Stimulated activated CD8-positive, alpha-beta memory T cell treated with anti-CD3 and anti-CD28 coated beads, Interleukin-12 subunit alpha, Interleukin-12 subunit beta, amount 100 ng/mL, for 4 hours (primary cell): ENCODE measurements at regions not wholly inside any gene's neighbourhood (a gene's known extent, or its start where the extent isn't known, plus 50 kb on each side); places are given as distances from the start of the nearest gene placed in this dataset.

Experiments used
- DNase-seq: peaks from one replicate; pipeline ENCODE4 v3.0.0-alpha.2; 2020; ENCODE audit warnings: low read depth

GRCh38 chr1:209377995-209378394 is 205.5 kb upstream of the CAMK1G start:
- DNase-seq: no peak

- DNase-seq: no peak
Measured at GRCh38 chr1:209379280-209379679, 204.2 kb upstream of the CAMK1G start.

GRCh38 chr1:209380420-209380819 is 203.1 kb upstream of the CAMK1G start:
- no peak for DNase-seq

DNA sequence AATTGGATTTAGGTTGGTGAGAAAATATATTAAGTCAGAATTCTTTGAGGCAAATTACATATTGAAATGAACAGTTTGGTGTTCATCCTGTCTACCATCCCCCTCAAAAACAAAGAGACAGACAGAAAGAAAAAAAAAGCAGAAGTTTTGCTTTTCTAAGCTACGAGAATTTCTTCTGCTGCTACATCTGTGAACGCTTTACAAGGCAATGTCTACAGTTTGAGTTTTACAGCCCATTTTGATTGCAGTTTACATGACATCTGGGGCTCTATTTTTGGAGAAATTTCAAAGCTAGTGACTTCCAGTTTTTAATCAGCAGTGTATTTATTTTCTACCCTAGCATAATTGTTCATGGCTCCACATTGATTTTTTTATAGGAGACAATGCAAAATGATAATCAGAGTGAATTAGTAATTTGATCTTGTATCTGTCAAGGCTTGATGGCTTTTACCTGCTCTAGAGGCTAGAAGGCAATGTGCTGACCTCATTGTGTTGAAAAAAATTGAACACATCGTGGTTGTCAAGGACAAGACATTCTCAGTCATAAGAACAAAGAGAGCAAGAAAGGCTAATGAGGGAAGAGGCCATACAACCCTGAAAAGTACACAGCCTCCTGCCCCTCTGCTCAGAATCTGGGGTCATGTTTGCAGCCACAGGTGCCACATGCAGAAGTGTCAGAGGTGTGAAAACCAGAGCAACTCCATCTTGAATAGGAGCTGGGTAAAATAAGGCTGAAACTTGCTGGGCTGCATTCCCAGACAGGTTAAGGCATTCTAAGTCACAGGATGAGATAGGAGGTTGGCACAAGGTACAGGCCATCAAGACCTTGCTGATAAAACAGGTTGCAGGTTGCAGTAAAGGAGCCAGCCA is 201.0 kb upstream of the CAMK1G start:
- DNase-seq: no peak

DNA sequence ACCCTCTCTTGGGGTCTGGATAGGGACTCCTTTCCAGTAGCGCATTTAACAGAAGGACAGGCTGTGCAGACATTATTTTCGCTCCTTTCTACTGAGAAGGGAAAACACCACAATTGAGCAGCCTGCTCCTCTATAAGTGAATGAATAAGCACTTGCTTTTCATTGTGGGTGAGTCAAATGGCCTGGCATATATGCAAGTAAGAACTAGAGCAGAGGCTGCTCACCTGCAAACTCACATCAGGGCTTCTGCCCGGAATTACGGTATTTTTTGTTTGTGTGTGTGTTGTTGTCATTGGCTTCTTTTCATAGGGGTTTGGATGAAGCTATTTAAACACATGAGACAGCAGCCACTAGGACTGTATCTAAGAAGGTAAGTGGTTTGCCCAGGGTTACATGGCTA is 200.1 kb upstream of the CAMK1G start:
- DNase-seq: no peak

- no peak for DNase-seq
Measured at GRCh38 chr1:209383907-209384709, 199.4 kb upstream of the CAMK1G start.

DNA sequence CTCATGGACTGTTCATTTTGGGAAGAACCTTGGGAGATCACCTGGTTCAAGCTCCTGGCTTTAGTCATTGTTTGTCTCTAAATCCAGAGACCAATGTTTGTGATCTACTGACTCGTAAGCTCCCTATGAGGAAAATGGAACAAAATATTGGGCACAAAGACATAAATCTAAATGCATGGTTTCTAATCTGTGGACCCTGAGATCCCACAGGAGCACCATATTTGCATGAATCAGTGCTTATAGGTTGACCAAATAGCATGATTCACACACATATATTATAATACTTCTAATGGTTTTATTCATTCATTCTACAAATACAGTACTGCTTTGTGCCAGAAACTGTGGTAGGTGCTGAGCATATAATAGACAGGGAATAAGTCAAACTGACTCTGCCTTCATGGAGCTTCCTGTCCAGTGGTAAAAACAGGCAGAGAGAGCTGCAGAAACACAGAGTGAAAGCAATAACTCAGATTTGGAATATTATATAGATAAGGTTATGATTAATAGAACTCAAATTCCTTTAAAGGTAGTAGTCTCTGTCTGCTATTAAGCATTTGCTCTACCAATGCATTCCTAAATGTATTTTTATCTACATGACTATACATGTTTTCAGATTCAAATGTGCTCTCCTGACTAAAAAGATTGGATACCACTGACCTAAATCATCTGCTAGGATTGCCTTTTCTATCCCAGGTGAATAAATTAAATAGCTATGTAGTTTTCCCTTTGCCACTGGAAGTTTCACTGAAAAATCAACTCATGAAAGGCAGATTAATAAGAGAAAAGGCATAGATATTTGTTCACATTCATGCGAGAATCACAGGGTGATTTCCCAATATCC is 198.6 kb upstream of the CAMK1G start:
- DNase-seq: no peak

DNA sequence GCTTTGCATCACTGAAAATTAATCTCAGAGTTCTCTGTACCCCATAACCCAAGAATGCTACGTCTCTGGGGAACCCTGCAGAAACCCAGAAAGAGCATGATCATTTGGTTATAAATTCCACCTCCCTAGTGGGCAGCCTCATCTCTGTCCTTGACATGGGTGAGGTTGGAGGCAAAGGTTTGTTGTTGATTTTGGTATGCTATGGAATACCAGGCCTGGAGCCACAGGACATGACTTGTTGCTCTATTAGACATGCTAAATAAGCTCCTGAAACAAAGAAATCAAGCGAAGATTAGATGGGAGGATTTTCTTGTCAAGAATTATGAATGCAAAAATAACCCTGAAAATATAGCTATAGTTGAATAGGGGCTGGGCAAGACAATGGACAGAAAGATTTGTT is 197.4 kb upstream of the CAMK1G start:
- no peak for DNase-seq

DNA sequence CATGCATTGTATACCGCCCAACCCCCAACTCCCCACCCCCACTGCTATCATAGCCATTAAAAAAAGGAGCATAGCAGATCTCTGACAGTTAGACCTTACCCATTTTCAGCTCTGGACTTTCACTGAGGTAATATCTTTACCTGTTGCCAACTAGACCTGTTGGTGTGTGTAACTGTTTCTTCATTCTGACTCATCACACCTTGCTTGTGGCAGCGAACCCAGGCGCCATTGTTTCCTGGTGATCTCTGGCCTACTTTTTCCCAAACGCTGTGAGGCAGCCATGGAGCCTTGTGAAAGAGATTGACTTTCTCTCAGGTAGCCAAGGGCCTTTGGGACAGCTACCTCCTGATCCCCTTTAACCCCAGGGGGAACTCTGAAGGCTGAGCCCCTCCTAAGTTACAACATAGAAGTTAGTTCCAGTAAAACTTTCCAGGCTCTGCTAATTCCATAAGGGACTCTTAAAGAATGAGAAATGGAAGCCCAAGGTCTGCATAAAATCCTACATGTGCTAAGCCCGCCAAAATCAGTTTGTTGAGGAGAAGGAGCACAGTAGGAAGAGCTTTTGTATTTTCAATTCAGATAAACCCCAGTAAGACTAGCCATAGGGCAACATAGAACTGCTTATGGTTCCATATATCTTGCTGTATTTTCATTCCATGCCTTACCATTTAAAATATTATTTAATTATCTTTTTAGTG is 196.1 kb upstream of the CAMK1G start:
- DNase-seq: no peak

DNA sequence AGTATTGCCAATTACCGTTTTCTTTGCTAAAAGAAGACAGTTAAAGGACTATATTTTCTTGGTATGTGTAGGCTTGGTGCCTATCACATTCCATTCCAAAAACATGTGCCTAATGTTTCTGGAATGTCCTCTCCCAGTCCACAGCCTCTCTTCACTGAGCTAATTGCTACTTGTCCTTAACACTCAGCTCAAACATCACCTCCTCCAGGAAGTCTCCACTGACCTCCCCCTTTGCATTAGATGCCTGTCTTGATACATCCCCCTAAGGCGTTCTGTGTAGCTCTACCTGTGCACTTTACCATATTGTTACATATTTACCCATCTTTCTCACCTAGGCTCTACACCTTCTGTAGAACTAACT is 195.6 kb upstream of the CAMK1G start:
- no peak for DNase-seq

- no peak for DNase-seq
Measured at GRCh38 chr1:209388358-209388757, 195.2 kb upstream of the CAMK1G start.

- no peak for DNase-seq
Measured at GRCh38 chr1:209389258-209389657, 194.3 kb upstream of the CAMK1G start.

DNA sequence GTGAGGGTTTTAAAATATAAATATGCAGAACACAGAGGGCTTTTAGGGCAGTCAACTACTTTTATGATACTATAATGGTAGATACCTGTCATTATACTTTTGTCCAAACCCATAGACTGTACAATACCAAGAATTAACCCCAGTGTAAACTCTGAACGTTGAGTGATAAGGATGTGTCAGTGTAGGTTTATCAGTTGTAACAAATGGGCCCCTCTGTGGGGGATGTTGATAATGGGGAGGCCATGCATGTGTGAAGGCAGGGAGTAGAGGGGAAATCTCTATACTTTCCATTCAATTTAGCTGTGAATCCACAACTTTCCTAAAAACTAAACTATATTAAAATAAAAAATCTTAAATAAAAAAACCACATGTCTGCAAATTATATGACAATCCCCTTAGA is 193.5 kb upstream of the CAMK1G start:
- no peak for DNase-seq

DNA sequence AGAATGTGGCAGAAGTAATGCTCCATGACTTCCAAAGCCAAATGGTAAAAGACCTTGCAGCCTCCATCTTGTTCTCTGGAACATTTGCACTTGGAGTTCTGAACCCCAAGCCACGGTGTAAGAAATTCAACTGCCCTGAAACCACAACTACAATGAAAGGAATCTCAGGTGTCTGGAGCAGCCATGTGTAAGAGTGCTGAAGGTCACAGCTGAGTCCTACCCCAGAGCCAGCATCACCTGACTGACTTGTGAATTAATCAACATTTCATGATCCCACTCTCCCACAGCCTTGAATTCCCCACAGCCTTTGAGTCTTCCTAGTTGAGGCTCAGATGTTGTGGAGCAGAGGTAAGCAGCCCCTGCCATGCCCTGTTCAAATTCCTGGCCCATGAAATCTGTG is 192.8 kb upstream of the CAMK1G start:
- DNase-seq: no peak

DNA sequence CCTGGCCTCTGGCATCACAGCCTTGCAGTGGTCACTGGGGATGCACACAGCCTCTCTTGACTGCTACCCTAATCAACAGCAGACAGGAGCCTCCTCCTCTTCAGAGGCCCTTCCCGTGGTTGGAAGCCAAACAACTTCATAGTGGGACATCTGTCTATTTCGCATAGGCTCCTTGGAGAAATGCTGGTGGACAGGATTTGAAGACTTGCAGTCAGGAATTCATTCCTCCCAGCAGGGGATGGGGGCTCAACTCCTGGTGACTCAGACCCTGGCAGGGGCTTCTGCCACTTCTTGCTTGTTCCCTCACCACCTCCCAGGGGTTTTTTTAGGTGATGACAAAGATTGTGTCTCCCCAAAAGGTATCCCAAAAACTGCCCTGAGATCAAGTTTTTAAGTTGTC is 191.7 kb upstream of the CAMK1G start:
- no peak for DNase-seq

DNA sequence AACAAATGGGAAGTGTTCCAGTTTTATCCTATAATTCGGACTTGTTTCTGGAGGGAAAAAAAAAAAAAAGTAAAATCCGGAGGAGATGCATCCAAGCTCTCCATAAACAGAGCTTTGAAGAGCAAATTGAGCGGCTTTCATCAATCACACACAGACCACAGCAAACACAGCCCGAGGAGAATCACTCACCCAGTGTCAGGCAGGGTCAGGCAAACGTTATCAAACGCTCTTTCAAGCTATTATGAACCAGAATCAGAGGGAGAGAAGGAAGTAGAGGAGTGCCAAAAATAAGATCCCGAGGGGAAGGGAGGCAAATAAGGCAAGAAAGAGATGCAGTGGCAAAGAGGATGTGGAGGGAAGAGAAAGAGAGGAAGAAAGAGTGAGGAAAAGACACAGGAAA is 188.3 kb upstream of the CAMK1G start:
- DNase-seq: no peak

- no peak for DNase-seq
Measured at GRCh38 chr1:209397371-209397770, 186.1 kb upstream of the CAMK1G start.

- no peak for DNase-seq
Measured at GRCh38 chr1:209397910-209398309, 185.6 kb upstream of the CAMK1G start.

DNA sequence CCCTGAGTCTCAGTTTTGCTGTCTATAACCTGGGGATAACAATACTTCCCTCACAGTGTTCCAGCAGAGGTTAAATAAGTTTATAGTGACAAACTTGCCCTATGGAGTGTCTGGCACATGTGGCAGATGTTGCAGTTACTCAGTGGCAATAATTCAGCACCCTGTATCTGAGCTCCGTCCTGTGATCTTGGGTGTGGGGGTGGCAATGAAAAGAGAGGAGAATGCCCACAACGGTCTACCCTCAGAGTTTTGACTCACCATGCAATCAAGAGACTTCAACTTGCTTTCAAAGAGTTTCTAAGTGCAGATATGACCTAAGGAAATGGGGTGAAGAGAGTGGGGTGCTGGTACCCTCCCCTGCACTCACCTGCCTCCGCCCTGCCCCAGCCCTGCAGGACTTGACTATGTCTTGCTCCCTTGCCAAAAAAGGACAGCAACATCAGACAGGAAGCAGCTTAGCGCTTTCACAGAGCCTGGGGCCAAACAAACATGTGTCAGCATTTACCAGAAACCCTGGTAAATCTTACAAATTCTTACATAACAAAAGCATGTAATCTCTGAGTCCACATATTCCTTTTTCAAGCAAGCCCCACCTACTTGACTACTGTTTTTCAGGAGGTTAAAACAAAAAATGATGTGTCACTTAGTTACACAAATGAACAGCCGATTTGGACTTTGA is 185.1 kb upstream of the CAMK1G start:
- DNase-seq: no peak

GRCh38 chr1:209399800-209400199 is 183.7 kb upstream of the CAMK1G start:
- DNase-seq: no peak
